ENCODE measurements at regions not wholly inside any gene's neighbourhood (a gene's known extent, or its start where the extent isn't known, plus 50 kb on each side); places are given as distances from the start of the nearest gene placed in this dataset.

DNA sequence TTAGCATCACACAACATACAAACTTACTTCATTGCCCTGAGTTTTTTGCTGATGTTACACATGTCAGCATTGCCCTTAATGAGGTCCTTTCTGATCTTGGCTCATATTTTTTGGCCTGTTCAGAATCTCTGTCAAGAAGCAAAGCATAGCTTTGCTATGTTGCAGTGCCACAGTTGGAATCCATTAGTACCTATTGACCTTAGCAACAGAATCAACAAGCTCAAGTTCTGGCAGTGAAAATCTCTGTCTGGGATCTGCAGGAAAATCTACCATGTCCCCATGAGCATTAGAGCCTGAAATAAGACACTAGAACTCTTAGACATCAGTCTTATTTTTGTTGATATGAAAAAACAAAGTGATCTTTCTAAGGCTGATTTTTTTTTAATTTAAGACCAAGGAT is 105.6 kb upstream of the FHL2 start:
- no peaks in the 10 kb centered on the region for H3K27me3 ChIP-seq (replicated peaks; ENCODE audit: insufficient read depth)
- TF ChIP-seq, protein P1, sequence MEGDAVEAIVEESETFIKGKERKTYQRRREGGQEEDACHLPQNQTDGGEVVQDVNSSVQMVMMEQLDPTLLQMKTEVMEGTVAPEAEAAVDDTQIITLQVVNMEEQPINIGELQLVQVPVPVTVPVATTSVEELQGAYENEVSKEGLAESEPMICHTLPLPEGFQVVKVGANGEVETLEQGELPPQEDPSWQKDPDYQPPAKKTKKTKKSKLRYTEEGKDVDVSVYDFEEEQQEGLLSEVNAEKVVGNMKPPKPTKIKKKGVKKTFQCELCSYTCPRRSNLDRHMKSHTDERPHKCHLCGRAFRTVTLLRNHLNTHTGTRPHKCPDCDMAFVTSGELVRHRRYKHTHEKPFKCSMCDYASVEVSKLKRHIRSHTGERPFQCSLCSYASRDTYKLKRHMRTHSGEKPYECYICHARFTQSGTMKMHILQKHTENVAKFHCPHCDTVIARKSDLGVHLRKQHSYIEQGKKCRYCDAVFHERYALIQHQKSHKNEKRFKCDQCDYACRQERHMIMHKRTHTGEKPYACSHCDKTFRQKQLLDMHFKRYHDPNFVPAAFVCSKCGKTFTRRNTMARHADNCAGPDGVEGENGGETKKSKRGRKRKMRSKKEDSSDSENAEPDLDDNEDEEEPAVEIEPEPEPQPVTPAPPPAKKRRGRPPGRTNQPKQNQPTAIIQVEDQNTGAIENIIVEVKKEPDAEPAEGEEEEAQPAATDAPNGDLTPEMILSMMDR (IDR thresholded peaks at IDR 0.05) = no peak
- TF ChIP-seq POLR2A (IDR thresholded peaks at IDR 0.05) (no peak), POLR2AphosphoS5 (IDR thresholded peaks at IDR 0.05) (no peak)
- no peaks in the 10 kb centered on the region for H3K4me1 ChIP-seq (replicated peaks)
- no peak overlapping the region for H3K4me3 ChIP-seq
- H3K36me3 ChIP-seq = no peaks in the 10 kb centered on the region
- no peak overlapping the region for H3K27ac ChIP-seq
- intact Hi-C loops (cut with DNase I) = no loop called here
- DNase-seq (ENCODE audit: low spot score) = no peak
- no peaks in the 10 kb centered on the region for H3K9me3 ChIP-seq

DNA sequence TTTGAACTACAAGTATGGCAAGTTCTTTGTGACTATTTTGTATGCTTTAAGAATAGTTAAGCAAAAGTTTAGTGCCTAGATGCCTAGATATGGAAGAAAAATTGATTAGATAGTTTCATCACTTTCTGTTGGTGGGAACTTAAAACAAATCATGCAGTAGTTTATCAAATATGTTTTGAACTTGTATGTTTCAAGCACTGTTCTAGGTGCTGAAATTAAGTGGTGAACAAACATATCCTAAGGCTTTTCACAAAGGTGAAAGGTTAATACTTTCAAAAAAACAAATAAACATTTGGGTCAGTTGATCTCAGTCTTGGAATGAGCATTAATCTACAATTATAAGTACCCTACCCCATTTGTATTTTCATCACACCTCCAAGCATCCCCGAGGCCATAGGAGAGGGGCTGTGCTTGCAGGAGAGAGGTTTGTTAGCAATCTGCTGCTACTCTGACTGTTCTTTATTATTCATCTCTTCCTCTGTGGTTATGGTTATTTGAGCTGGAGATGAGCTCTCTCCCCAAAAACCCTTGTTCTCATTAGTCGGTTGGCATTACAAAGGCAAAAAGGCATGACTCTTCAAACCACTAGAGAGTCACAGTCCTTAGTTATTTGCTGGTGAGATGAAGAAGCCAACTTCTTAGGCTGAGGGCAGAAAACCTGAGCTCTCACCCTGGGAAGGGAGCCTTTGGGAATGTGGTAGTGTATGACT is 103.9 kb upstream of the FHL2 start:
- 64% methylated on average over 2 of the region's 2 CpGs for WGBS
- no peak overlapping the region for H3K27ac ChIP-seq
- no peaks in the 10 kb centered on the region for H3K36me3 ChIP-seq
- no peak overlapping the region for H3K4me3 ChIP-seq
- no peak for TF ChIP-seq POLR2A (IDR thresholded peaks at IDR 0.05)
- TF ChIP-seq, protein P1 (IDR thresholded peaks at IDR 0.05) = no peak
- no peak for TF ChIP-seq POLR2AphosphoS5 (IDR thresholded peaks at IDR 0.05)
- no peak for DNase-seq (ENCODE audit: low spot score)
- intact Hi-C loops (cut with DNase I) = no loop called here
- H3K27me3 ChIP-seq (replicated peaks; ENCODE audit: insufficient read depth) = no peaks in the 10 kb centered on the region
- H3K4me1 ChIP-seq (replicated peaks) = no peaks in the 10 kb centered on the region
- H3K9me3 ChIP-seq = no peaks in the 10 kb centered on the region

DNA sequence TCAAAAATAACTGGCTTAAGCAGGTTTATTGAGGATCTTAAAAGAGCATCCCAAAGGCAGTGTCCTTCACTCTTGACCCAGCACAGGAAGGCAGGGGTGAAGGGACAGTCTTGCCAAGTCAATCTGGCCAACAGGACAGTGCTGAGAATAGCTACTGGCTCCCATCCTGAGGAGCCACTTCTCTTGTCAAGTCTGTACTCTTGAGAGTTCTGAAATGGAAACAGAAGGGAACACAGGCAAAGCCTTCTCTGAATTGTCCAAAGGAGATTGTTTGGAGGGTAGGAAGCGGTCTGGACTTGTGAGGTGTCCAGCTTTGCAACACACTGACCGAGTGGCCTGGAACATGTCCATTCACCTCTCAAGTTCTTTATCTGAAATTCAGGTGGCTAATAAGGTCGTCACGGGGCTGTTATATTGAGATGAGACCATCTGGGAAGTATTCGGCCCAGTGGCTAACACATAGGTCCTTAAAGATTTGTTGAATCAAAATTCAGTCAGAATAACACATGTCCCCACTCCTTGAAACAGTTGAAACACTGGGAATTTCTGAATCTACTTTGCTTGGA is 99.5 kb upstream of the FHL2 start:
- 85% methylated on average over 5 of the region's 5 CpGs for WGBS
- DNase-seq (ENCODE audit: low spot score) = no peak
- TF ChIP-seq POLR2A (IDR thresholded peaks at IDR 0.05) (no peak), POLR2AphosphoS5 (IDR thresholded peaks at IDR 0.05) (no peak)
- TF ChIP-seq, protein P1 (IDR thresholded peaks at IDR 0.05) = no peak
- no peak overlapping the region for H3K4me3 ChIP-seq
- no peaks in the 10 kb centered on the region for H3K27me3 ChIP-seq (replicated peaks; ENCODE audit: insufficient read depth)
- no peaks in the 10 kb centered on the region for H3K4me1 ChIP-seq (replicated peaks)
- intact Hi-C loops (cut with DNase I) = no loop called here
- no peaks in the 10 kb centered on the region for H3K36me3 ChIP-seq
- H3K27ac ChIP-seq = no peak overlapping the region
- H3K9me3 ChIP-seq = no peaks in the 10 kb centered on the region

- WGBS = 91% methylated on average over 4 of the region's 4 CpGs
- intact Hi-C loops (cut with DNase I) = no loop called here
- H3K27ac ChIP-seq = no peak overlapping the region
Observed at GRCh38 chr2:105497094-105497493, 98.2 kb upstream of the FHL2 start.

More at GRCh38 chr2:105497094-105497493, 98.2 kb upstream of the FHL2 start:
- Histone ChIP-seq H3K4me1 (replicated peaks) (no peaks in the 10 kb centered on the region), H3K27me3 (replicated peaks; ENCODE audit: insufficient read depth) (no peaks in the 10 kb centered on the region), H3K4me3 (no peak overlapping the region), H3K36me3 (no peaks in the 10 kb centered on the region), H3K9me3 (no peaks in the 10 kb centered on the region)
- TF ChIP-seq POLR2AphosphoS5 (IDR thresholded peaks at IDR 0.05) (no peak), POLR2A (IDR thresholded peaks at IDR 0.05) (no peak)
- TF ChIP-seq, protein P1 (IDR thresholded peaks at IDR 0.05) = no peak
- DNase-seq (ENCODE audit: low spot score) = no peak
